ENCODE measurements at regions not wholly inside any gene's neighbourhood (a gene's known extent, or its start where the extent isn't known, plus 50 kb on each side); places are given as distances from the start of the nearest gene placed in this dataset.

GRCh38 chr15:87566236-87566635 is 690.3 kb downstream of the NTRK3 start:
- Mint-ChIP-seq H3K36me3 (ENCODE audit: insufficient read depth, unreplicated experiment) (no peaks in the 10 kb centered on the region), H3K4me1 (ENCODE audit: low read depth, unreplicated experiment) (no peaks in the 10 kb centered on the region), H3K27me3 (ENCODE audit: unreplicated experiment) (no peaks in the 10 kb centered on the region), H3K4me3 (ENCODE audit: low read depth, unreplicated experiment) (no peak overlapping the region), H3K9me3 (ENCODE audit: low read depth, unreplicated experiment) (peaks cover 13% of the 10 kb centered on the region), H3K27ac (ENCODE audit: unreplicated experiment) (no peak overlapping the region)
- BruUV-seq (replicated peaks), result no TSS peak
- CTCF ChIA-PET, result no interaction called here
- intact Hi-C loops (cut with micrococcal nuclease; ENCODE audit: unreplicated experiment), result no loop called here
- TF ChIP-seq CTCF (IDR thresholded peaks at IDR 0.05; ENCODE audit: unreplicated experiment), result no peak
- DNase-seq, result no peak

GRCh38 chr15:87564681-87565080 is 691.9 kb downstream of the NTRK3 start:
- Mint-ChIP-seq H3K36me3 (ENCODE audit: insufficient read depth, unreplicated experiment) (no peaks in the 10 kb centered on the region), H3K4me3 (ENCODE audit: low read depth, unreplicated experiment) (no peak overlapping the region), H3K4me1 (ENCODE audit: low read depth, unreplicated experiment) (no peaks in the 10 kb centered on the region), H3K27me3 (ENCODE audit: unreplicated experiment) (no peaks in the 10 kb centered on the region), H3K9me3 (ENCODE audit: low read depth, unreplicated experiment) (peaks cover 11% of the 10 kb centered on the region), H3K27ac (ENCODE audit: unreplicated experiment) (no peak overlapping the region)
- TF ChIP-seq CTCF (IDR thresholded peaks at IDR 0.05; ENCODE audit: unreplicated experiment), result no peak
- DNase-seq, result no peak
- CTCF ChIA-PET, result no interaction called here
- BruUV-seq (replicated peaks), result no TSS peak
- intact Hi-C loops (cut with micrococcal nuclease; ENCODE audit: unreplicated experiment), result no loop called here

- DNase-seq, result no peak
- H3K4me1 Mint-ChIP-seq (ENCODE audit: low read depth, unreplicated experiment), result no peaks in the 10 kb centered on the region
- H3K27me3 Mint-ChIP-seq (ENCODE audit: unreplicated experiment), result no peaks in the 10 kb centered on the region
- no peak overlapping the region for H3K27ac Mint-ChIP-seq (ENCODE audit: unreplicated experiment)
- H3K4me3 Mint-ChIP-seq (ENCODE audit: low read depth, unreplicated experiment), result no peak overlapping the region
- no peaks in the 10 kb centered on the region for H3K36me3 Mint-ChIP-seq (ENCODE audit: insufficient read depth, unreplicated experiment)
- CTCF ChIA-PET, result no interaction called here
- intact Hi-C loops (cut with micrococcal nuclease; ENCODE audit: unreplicated experiment), result no loop called here
- BruUV-seq (replicated peaks), result no TSS peak
- TF ChIP-seq CTCF (IDR thresholded peaks at IDR 0.05; ENCODE audit: unreplicated experiment), result no peak
- peaks cover 7% of the 10 kb centered on the region for H3K9me3 Mint-ChIP-seq (ENCODE audit: low read depth, unreplicated experiment)
These were observed 692.7 kb downstream of the NTRK3 start for GRCh38 chr15:87563869-87564268.

- no peak for TF ChIP-seq CTCF (IDR thresholded peaks at IDR 0.05; ENCODE audit: unreplicated experiment)
- no TSS peak for BruUV-seq (replicated peaks)
- no peaks in the 10 kb centered on the region for H3K36me3 Mint-ChIP-seq (ENCODE audit: insufficient read depth, unreplicated experiment)
- H3K9me3 Mint-ChIP-seq (ENCODE audit: low read depth, unreplicated experiment), result peaks cover 5% of the 10 kb centered on the region
- no peaks in the 10 kb centered on the region for H3K27me3 Mint-ChIP-seq (ENCODE audit: unreplicated experiment)
- H3K4me3 Mint-ChIP-seq (ENCODE audit: low read depth, unreplicated experiment), result no peak overlapping the region
- DNase-seq, result no peak
- H3K27ac Mint-ChIP-seq (ENCODE audit: unreplicated experiment), result no peak overlapping the region
- no peaks in the 10 kb centered on the region for H3K4me1 Mint-ChIP-seq (ENCODE audit: low read depth, unreplicated experiment)
- intact Hi-C loops (cut with micrococcal nuclease; ENCODE audit: unreplicated experiment), result no loop called here
- CTCF ChIA-PET, result no interaction called here
These were observed 694.3 kb downstream of the NTRK3 start for GRCh38 chr15:87562203-87562602.

- Mint-ChIP-seq H3K27me3 (ENCODE audit: unreplicated experiment) (no peaks in the 10 kb centered on the region), H3K4me1 (ENCODE audit: low read depth, unreplicated experiment) (no peaks in the 10 kb centered on the region), H3K9me3 (ENCODE audit: low read depth, unreplicated experiment) (peaks cover 5% of the 10 kb centered on the region), H3K36me3 (ENCODE audit: insufficient read depth, unreplicated experiment) (no peaks in the 10 kb centered on the region), H3K4me3 (ENCODE audit: low read depth, unreplicated experiment) (no peak overlapping the region), H3K27ac (ENCODE audit: unreplicated experiment) (no peak overlapping the region)
- CTCF ChIA-PET, result no interaction called here
- no peak for DNase-seq
- intact Hi-C loops (cut with micrococcal nuclease; ENCODE audit: unreplicated experiment), result no loop called here
- no peak for TF ChIP-seq CTCF (IDR thresholded peaks at IDR 0.05; ENCODE audit: unreplicated experiment)
- no TSS peak for BruUV-seq (replicated peaks)
These were observed 694.9 kb downstream of the NTRK3 start for GRCh38 chr15:87561641-87562040.
